Vagina (tissue), 2 donors: ENCODE measurements at regions not wholly inside any gene's neighbourhood (a gene's known extent, or its start where the extent isn't known, plus 50 kb on each side); places are given as distances from the start of the nearest gene placed in this dataset.

Source experiments
- DNase-seq, 2 donors: peaks; one replicate each; pipeline ENCODE4 v3.0.0-alpha.2; 2017; ENCODE audit errors: extremely low spot score in 2 of 2
- H3K27ac ChIP-seq: fragments of 200-600 bp; sonication (generic); one replicate; pipeline ENCODE4 v1.5.1; 2019
- H3K27me3 ChIP-seq: fragments of 200-600 bp; sonication (generic); one replicate; pipeline ENCODE4 v1.5.1; 2019
- H3K36me3 ChIP-seq, 2 donors: fragments of 200-600 bp; sonication (generic); one replicate each; pipeline ENCODE4 v1.5.1; 2017 to 2019
- H3K4me1 ChIP-seq: fragments of 200-600 bp; sonication (generic); one replicate; pipeline ENCODE4 v1.5.1; 2019
- H3K4me3 ChIP-seq, 2 donors: fragments of 200-600 bp; sonication (generic); 1 replicate in 1 of 2; 2 replicates in 1 of 2; pipeline ENCODE4 v1.5.1; 2016 to 2019
- H3K9me3 ChIP-seq: fragments of 200-600 bp; sonication (generic); one replicate; pipeline ENCODE4 v1.5.1; 2019
- CTCF ChIP-seq, 3 experiments: fragments of 450-650 bp in 2 of 3; fragments of 200-600 bp in 1 of 3; sonication (generic) in 1 of 3; IDR thresholded peaks; one replicate each; pipeline ENCODE4 v1.5.1; 2017 to 2019; ENCODE audit warnings: antibody characterized with exemption in 3 of 3, mild to moderate bottlenecking in 2 of 3, moderate library complexity in 2 of 3
- POLR2A ChIP-seq, 2 donors: fragments of 450-650 bp; IDR thresholded peaks; one replicate each; pipeline ENCODE4 v1.6.1; 2017; ENCODE audit warnings: antibody characterized with exemption in 2 of 2, mild to moderate bottlenecking in 2 of 2, moderate library complexity in 2 of 2
- POLR2AphosphoS5 ChIP-seq, 2 donors: sonication (generic); formaldehyde crosslinking; IDR thresholded peaks; one replicate each; pipeline ENCODE4 v1.9.0; 2017; ENCODE audit warnings: antibody characterized with exemption in 2 of 2, mild to moderate bottlenecking in 2 of 2, low read depth in 1 of 2; ENCODE audit not compliant: insufficient read depth in 1 of 2
- intact Hi-C: fragments of 100-400 bp; cut with DNase I; formaldehyde crosslinking; loops from one replicate; pipeline ENCODE4 v1.15.1; 2023

- peaks cover 6% of the 10 kb centered on the region for H3K4me1 ChIP-seq
These were observed 278.0 kb upstream of the KAZN start for GRCh38 chr1:14320518-14320917.

GRCh38 chr1:14320986-14321385 lies 277.5 kb upstream of the KAZN start:
- no peaks in the 10 kb centered on the region for H3K27me3 ChIP-seq
- no peaks in the 10 kb centered on the region for H3K36me3 ChIP-seq
- intact Hi-C loops: no loop called here
- H3K4me1 ChIP-seq: peaks cover 6% of the 10 kb centered on the region
- DNase-seq: no peak
- H3K9me3 ChIP-seq: no peaks in the 10 kb centered on the region
- H3K4me3 ChIP-seq: no peak overlapping the region
- TF ChIP-seq POLR2A (IDR thresholded peaks at IDR 0.05) (no peak), CTCF (IDR thresholded peaks at IDR 0.05) (no peak), POLR2AphosphoS5 (IDR thresholded peaks at IDR 0.05; ENCODE audit: insufficient read depth in 1 of 2, low read depth in 1 of 2) (no peak)
- no peak overlapping the region for H3K27ac ChIP-seq

More at GRCh38 chr1:14320518-14320917, 278.0 kb upstream of the KAZN start:
- no peak for DNase-seq
- TF ChIP-seq CTCF (IDR thresholded peaks at IDR 0.05) (no peak), POLR2A (IDR thresholded peaks at IDR 0.05) (no peak), POLR2AphosphoS5 (IDR thresholded peaks at IDR 0.05; ENCODE audit: insufficient read depth in 1 of 2, low read depth in 1 of 2) (no peak)
- no peak overlapping the region for H3K27ac ChIP-seq
- H3K36me3 ChIP-seq: no peaks in the 10 kb centered on the region
- H3K4me3 ChIP-seq: no peak overlapping the region
- no peaks in the 10 kb centered on the region for H3K9me3 ChIP-seq
- no peaks in the 10 kb centered on the region for H3K27me3 ChIP-seq
- intact Hi-C loops: no loop called here

- Histone ChIP-seq H3K4me3 (no peak overlapping the region), H3K27ac (no peak overlapping the region), H3K4me1 (peaks cover 6% of the 10 kb centered on the region), H3K27me3 (no peaks in the 10 kb centered on the region), H3K9me3 (no peaks in the 10 kb centered on the region), H3K36me3 (no peaks in the 10 kb centered on the region)
- intact Hi-C loops: no loop called here
- TF ChIP-seq CTCF (IDR thresholded peaks at IDR 0.05) (no peak), POLR2AphosphoS5 (IDR thresholded peaks at IDR 0.05; ENCODE audit: insufficient read depth in 1 of 2, low read depth in 1 of 2) (no peak), POLR2A (IDR thresholded peaks at IDR 0.05) (no peak)
- no peak for DNase-seq
These were observed 277.1 kb upstream of the KAZN start for GRCh38 chr1:14321422-14321821.

GRCh38 chr1:14323568-14324247 lies 274.8 kb upstream of the KAZN start:
- Histone ChIP-seq H3K27ac (no peak overlapping the region), H3K36me3 (no peaks in the 10 kb centered on the region), H3K9me3 (no peaks in the 10 kb centered on the region), H3K4me1 (peaks cover 6% of the 10 kb centered on the region), H3K4me3 (no peak overlapping the region), H3K27me3 (no peaks in the 10 kb centered on the region)
- intact Hi-C loops: no loop called here
- TF ChIP-seq POLR2A (IDR thresholded peaks at IDR 0.05) (no peak), CTCF (IDR thresholded peaks at IDR 0.05) (no peak), POLR2AphosphoS5 (IDR thresholded peaks at IDR 0.05; ENCODE audit: insufficient read depth in 1 of 2, low read depth in 1 of 2) (no peak)
- DNase-seq: no peak

- Histone ChIP-seq H3K36me3 (no peaks in the 10 kb centered on the region), H3K27me3 (no peaks in the 10 kb centered on the region), H3K4me1 (peaks cover 6% of the 10 kb centered on the region), H3K4me3 (no peak overlapping the region), H3K27ac (no peak overlapping the region), H3K9me3 (no peaks in the 10 kb centered on the region)
- no peak for DNase-seq
- no peak for TF ChIP-seq POLR2A (IDR thresholded peaks at IDR 0.05)
- TF ChIP-seq CTCF (IDR thresholded peaks at IDR 0.05): no peak
- TF ChIP-seq POLR2AphosphoS5 (IDR thresholded peaks at IDR 0.05; ENCODE audit: insufficient read depth in 1 of 2, low read depth in 1 of 2): no peak
- intact Hi-C loops: no loop called here
These were observed 274.2 kb upstream of the KAZN start for GRCh38 chr1:14324248-14324630.
